OCI-LY3 (cell line): ENCODE measurements at regions not wholly inside any gene's neighbourhood (a gene's known extent, or its start where the extent isn't known, plus 50 kb on each side); places are given as distances from the start of the nearest gene placed in this dataset.

Source experiments
- EZH2phosphoT487 ChIP-seq: fragments of 200-600 bp; shearing (Covaris generic); IDR thresholded peaks from 2 replicates; pipeline ENCODE4 v1.6.1; 2018; ENCODE audit warnings: antibody characterized with exemption, mixed run types, low read depth
- TF ChIP-seq, protein P1 (sequence below): fragments of 200-600, 300-600 bp; sonication (generic); IDR thresholded peaks from 2 replicates; pipeline ENCODE4 v1.5.1; 2014; ENCODE audit warnings: antibody characterized with exemption, low read length, low read depth

DNA sequence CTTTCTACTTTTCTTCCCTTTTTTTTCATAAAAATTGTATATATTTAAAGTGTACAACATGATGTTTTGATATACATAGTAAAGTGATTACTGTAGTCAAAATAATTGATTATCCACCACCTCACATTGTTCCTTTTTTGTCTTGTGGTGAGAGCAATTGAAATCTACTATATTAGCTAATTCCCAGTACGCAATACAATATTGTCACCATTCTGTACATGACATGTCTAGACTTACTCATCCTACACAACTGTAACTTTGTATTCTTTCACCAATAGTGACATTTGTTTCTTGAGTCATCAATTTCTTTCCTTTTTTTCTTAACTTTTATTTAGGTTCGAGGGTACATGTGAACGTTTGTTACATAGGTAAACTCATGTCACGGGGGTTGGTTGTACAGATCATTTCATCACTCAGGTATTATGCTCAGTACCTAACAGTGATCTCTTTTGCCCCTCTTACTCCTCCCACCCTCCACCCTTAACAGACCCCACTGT is 265.2 kb downstream of the KCNRG start:
- TF ChIP-seq EZH2phosphoT487, result no peak
- TF ChIP-seq, protein P1, sequence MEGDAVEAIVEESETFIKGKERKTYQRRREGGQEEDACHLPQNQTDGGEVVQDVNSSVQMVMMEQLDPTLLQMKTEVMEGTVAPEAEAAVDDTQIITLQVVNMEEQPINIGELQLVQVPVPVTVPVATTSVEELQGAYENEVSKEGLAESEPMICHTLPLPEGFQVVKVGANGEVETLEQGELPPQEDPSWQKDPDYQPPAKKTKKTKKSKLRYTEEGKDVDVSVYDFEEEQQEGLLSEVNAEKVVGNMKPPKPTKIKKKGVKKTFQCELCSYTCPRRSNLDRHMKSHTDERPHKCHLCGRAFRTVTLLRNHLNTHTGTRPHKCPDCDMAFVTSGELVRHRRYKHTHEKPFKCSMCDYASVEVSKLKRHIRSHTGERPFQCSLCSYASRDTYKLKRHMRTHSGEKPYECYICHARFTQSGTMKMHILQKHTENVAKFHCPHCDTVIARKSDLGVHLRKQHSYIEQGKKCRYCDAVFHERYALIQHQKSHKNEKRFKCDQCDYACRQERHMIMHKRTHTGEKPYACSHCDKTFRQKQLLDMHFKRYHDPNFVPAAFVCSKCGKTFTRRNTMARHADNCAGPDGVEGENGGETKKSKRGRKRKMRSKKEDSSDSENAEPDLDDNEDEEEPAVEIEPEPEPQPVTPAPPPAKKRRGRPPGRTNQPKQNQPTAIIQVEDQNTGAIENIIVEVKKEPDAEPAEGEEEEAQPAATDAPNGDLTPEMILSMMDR, result no peak
